HEK293T (cell line): ENCODE measurements at regions not wholly inside any gene's neighbourhood (a gene's known extent, or its start where the extent isn't known, plus 50 kb on each side); places are given as distances from the start of the nearest gene placed in this dataset.
A peak's percentile ranks its signal among the peaks of the same experiment; 100 is the strongest.

ENCODE experiments used
- CTCF ChIA-PET: fragments of 350-600 bp; formaldehyde crosslinking; extraction: SDS; loops from one replicate; lab custom pipeline; 2021; ENCODE audit warnings: antibody characterized with exemption, inconsistent platforms; lab: Yijun Ruan, JAX
- POLR2A ChIA-PET: fragments of 350-600 bp; formaldehyde crosslinking; extraction: SDS; loops from one replicate; lab custom pipeline; 2020; ENCODE audit warnings: antibody characterized with exemption, inconsistent platforms; lab: Yijun Ruan, JAX
- DNase-seq: peaks from one replicate; pipeline ENCODE4 v3.0.0; 2012; ENCODE audit warnings: mixed read lengths; ENCODE audit errors: extremely low spot score
- ARNT ChIP-seq: fragments of 450-650 bp; IDR thresholded peaks from 2 replicates; pipeline ENCODE4 v1.6.1; 2017; ENCODE audit warnings: mild to moderate bottlenecking
- BHLHE40 ChIP-seq: fragments of 450-650 bp; IDR thresholded peaks from 2 replicates; pipeline ENCODE4 v1.6.1; 2016; ENCODE audit warnings: mild to moderate bottlenecking, moderate library complexity, borderline replicate concordance
- CTBP1 ChIP-seq: fragments of 450-650 bp; IDR thresholded peaks from 2 replicates; pipeline ENCODE4 v1.6.1; 2016; ENCODE audit warnings: borderline replicate concordance
- ELF4 ChIP-seq: fragments of 450-650 bp; IDR thresholded peaks from 2 replicates; pipeline ENCODE4 v1.6.1; 2017; ENCODE audit warnings: antibody characterized with exemption
- FOXA1 ChIP-seq: fragments of 450-650 bp; IDR thresholded peaks from 2 replicates; pipeline ENCODE4 v1.6.1; 2016; ENCODE audit warnings: mild to moderate bottlenecking
- FOXK2 ChIP-seq: fragments of 450-650 bp; IDR thresholded peaks from 2 replicates; pipeline ENCODE4 v1.6.1; 2016; ENCODE audit warnings: mild to moderate bottlenecking
- FOXM1 ChIP-seq: fragments of 450-650 bp; IDR thresholded peaks from 2 replicates; pipeline ENCODE4 v1.6.1; 2017; ENCODE audit warnings: mild to moderate bottlenecking, borderline replicate concordance
- HDGF ChIP-seq: fragments of 450-650 bp; IDR thresholded peaks from 2 replicates; pipeline ENCODE4 v1.6.1; 2017; ENCODE audit warnings: antibody characterized with exemption, borderline replicate concordance
- L3MBTL2 ChIP-seq: fragments of 450-650 bp; conservative IDR thresholded peaks from 2 replicates; pipeline ENCODE4 v1.6.1; 2016; ENCODE audit warnings: mild to moderate bottlenecking
- LEF1 ChIP-seq: fragments of 450-650 bp; IDR thresholded peaks from 2 replicates; pipeline ENCODE4 v1.6.1; 2017; ENCODE audit warnings: mild to moderate bottlenecking, borderline replicate concordance
- NFRKB ChIP-seq: fragments of 450-650 bp; IDR thresholded peaks from 2 replicates; pipeline ENCODE4 v1.6.1; 2016; ENCODE audit warnings: mild to moderate bottlenecking, moderate library complexity
- PKNOX1 ChIP-seq: fragments of 450-650 bp; IDR thresholded peaks from 2 replicates; pipeline ENCODE4 v1.6.1; 2016
- SP1 ChIP-seq: fragments of 450-650 bp; IDR thresholded peaks from 2 replicates; pipeline ENCODE4 v1.6.1; 2017
- SUZ12 ChIP-seq: fragments of 450-650 bp; IDR thresholded peaks from 2 replicates; pipeline ENCODE4 v1.6.1; 2016; ENCODE audit warnings: mild to moderate bottlenecking
- TARDBP ChIP-seq: fragments of 450-650 bp; IDR thresholded peaks from 2 replicates; pipeline ENCODE4 v1.6.1; 2016
- ZNF384 ChIP-seq: fragments of 450-650 bp; IDR thresholded peaks from 2 replicates; pipeline ENCODE4 v1.6.1; 2016

GRCh38 chr13:50318887-50319286, 303.6 kb downstream of the KCNRG start:
- ChIA-PET POLR2A (interaction anchor here (1.0 to 1.5 kb wide), 3 partner anchors 34 to 236 kb away, joined by 3 read pairs; no protein-coding TSS in a partner anchor), CTCF (interaction anchor here (0.6 kb wide), 1 partner anchor 12 kb away, joined by 3 read pairs; no protein-coding TSS in a partner anchor)
- DNase-seq = no peak
- TF ChIP-seq ZNF384 (no peak), LEF1 (no peak), L3MBTL2 (no peak), PKNOX1 (peak; percentile 9; the same call in 1 of the 2 replicates), SUZ12 (no peak), HDGF (no peak), TARDBP (no peak), ELF4 (no peak)

- ChIA-PET POLR2A (interaction anchor here (1.5 kb wide), 1 partner anchor 34 kb away, joined by 3 read pairs; no protein-coding TSS in a partner anchor), CTCF (no interaction called here)
- no peak for TF ChIP-seq CTBP1
- TF ChIP-seq ARNT = no peak
- no peak for TF ChIP-seq BHLHE40
- no peak for TF ChIP-seq PKNOX1
- no peak for TF ChIP-seq LEF1
- TF ChIP-seq L3MBTL2 = no peak
- no peak for TF ChIP-seq ZNF384
- TF ChIP-seq SP1 = no peak
- TF ChIP-seq HDGF = no peak
- no peak for TF ChIP-seq TARDBP
- TF ChIP-seq FOXM1 = no peak
- no peak for TF ChIP-seq ELF4
- TF ChIP-seq NFRKB = no peak
- no peak for TF ChIP-seq FOXK2
- no peak for DNase-seq
These were observed 304.5 kb downstream of the KCNRG start for GRCh38 chr13:50319635-50320255.

GRCh38 chr13:50320271-50320862, 305.1 kb downstream of the KCNRG start:
- CTCF ChIA-PET = no interaction called here
- no peak for DNase-seq
- TF ChIP-seq TARDBP (no peak), CTBP1 (no peak), HDGF (no peak), FOXA1 (no peak), PKNOX1 (peak; percentile 84)
- POLR2A ChIA-PET = interaction anchor here (1.5 kb wide), 1 partner anchor 33 kb away, joined by 3 read pairs; no protein-coding TSS in a partner anchor

GRCh38 chr13:50322006-50322405, 306.8 kb downstream of the KCNRG start:
- TF ChIP-seq NFRKB (no peak), CTBP1 (no peak), L3MBTL2 (no peak)
- DNase-seq = no peak
- ChIA-PET CTCF (no interaction called here), POLR2A (no interaction called here)

- ChIA-PET CTCF (no interaction called here), POLR2A (no interaction called here)
- DNase-seq = no peak
- TF ChIP-seq L3MBTL2 (no peak), TARDBP (no peak), BHLHE40 (no peak), FOXK2 (no peak), FOXA1 (no peak), ELF4 (no peak), CTBP1 (no peak), ARNT (no peak), NFRKB (no peak), SP1 (no peak), ZNF384 (no peak), SUZ12 (no peak), PKNOX1 (no peak), LEF1 (no peak), HDGF (no peak), FOXM1 (no peak)
These were observed 308.3 kb downstream of the KCNRG start for GRCh38 chr13:50323440-50324065.

- no peak for TF ChIP-seq HDGF
- TF ChIP-seq TARDBP = no peak
- no peak for TF ChIP-seq FOXK2
- no peak for TF ChIP-seq ARNT
- ChIA-PET CTCF (no interaction called here), POLR2A (interaction anchor here (1.3 kb wide), 1 partner anchor 8 kb away, joined by 4 read pairs; no protein-coding TSS in a partner anchor)
- no peak for DNase-seq
These were observed 311.0 kb downstream of the KCNRG start for GRCh38 chr13:50326271-50326670.
